MM.1S (cell line): ENCODE measurements at regions not wholly inside any gene's neighbourhood (a gene's known extent, or its start where the extent isn't known, plus 50 kb on each side); places are given as distances from the start of the nearest gene placed in this dataset.

Source experiments
- EZH2 ChIP-seq: fragments of 300-600 bp; sonication (generic); optimal IDR thresholded peaks from 2 replicates; pipeline ENCODE3; 2017; ENCODE audit warnings: low read depth, mild to moderate bottlenecking, antibody characterized with exemption, low read length, mixed read lengths
- TF ChIP-seq, protein P1 (sequence below): fragments of 300-600 bp; sonication (generic); IDR thresholded peaks from 2 replicates; pipeline ENCODE4 v1.5.1; 2016; ENCODE audit warnings: antibody characterized with exemption, low read length, mixed read lengths

DNA sequence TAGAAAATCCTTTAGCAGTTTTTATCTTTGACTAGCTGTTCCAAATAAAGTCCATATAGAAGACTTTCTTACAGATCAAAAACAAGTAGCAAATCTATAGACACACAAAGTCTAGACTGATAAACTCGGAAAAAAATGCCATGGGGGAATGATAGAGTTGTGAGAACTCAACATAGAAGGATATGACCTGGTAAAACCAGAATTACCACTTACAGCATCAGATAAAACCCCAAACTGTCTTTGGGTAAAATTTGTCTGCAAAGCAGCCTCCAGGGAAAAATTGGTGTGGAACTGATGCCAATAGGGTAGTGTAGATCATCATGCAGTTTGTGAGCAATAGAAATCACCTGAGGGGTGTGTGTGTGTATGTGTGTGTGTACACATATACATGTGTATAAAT is 579.1 kb downstream of the SPOCK3 start:
- TF ChIP-seq, protein P1, sequence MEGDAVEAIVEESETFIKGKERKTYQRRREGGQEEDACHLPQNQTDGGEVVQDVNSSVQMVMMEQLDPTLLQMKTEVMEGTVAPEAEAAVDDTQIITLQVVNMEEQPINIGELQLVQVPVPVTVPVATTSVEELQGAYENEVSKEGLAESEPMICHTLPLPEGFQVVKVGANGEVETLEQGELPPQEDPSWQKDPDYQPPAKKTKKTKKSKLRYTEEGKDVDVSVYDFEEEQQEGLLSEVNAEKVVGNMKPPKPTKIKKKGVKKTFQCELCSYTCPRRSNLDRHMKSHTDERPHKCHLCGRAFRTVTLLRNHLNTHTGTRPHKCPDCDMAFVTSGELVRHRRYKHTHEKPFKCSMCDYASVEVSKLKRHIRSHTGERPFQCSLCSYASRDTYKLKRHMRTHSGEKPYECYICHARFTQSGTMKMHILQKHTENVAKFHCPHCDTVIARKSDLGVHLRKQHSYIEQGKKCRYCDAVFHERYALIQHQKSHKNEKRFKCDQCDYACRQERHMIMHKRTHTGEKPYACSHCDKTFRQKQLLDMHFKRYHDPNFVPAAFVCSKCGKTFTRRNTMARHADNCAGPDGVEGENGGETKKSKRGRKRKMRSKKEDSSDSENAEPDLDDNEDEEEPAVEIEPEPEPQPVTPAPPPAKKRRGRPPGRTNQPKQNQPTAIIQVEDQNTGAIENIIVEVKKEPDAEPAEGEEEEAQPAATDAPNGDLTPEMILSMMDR: no peak
- no peak for TF ChIP-seq EZH2
